DMS 273 (cell line): ENCODE measurements at regions not wholly inside any gene's neighbourhood (a gene's known extent, or its start where the extent isn't known, plus 50 kb on each side); places are given as distances from the start of the nearest gene placed in this dataset.

ENCODE experiments used
- DNase-seq: peaks from one replicate; lab custom pipeline; 2025; ENCODE audit not compliant: unreplicated experiment; lab: John Stamatoyannopoulos, UW

- no peak for DNase-seq
These were observed 51.0 kb upstream of the MYL2 start for GRCh38 chr12:110971189-110971920.
